Neutrophil (primary cell): ENCODE measurements at regions not wholly inside any gene's neighbourhood (a gene's known extent, or its start where the extent isn't known, plus 50 kb on each side); places are given as distances from the start of the nearest gene placed in this dataset.

Experiments
- H3K27ac ChIP-seq: fragments of 200-600 bp; sonication (generic); 2 replicates; pipeline ENCODE4 v1.5.1; 2016; ENCODE audit warnings: mild to moderate bottlenecking, moderate library complexity
- H3K27me3 ChIP-seq: fragments of 200-600 bp; sonication (generic); 2 replicates; pipeline ENCODE4 v1.6.0; 2016; ENCODE audit warnings: mild to moderate bottlenecking
- H3K36me3 ChIP-seq: fragments of 200-600 bp; sonication (generic); 2 replicates; pipeline ENCODE4 v1.5.1; 2017
- H3K4me1 ChIP-seq, 2 experiments: fragments of 200-600 bp in 1 of 2; sonication (generic) in 1 of 2; 1 replicate in 1 of 2; 2 replicates in 1 of 2; pipeline versions ENCODE4 v1.5.1 to v1.6.1; 2013 to 2016; ENCODE audit warnings: low read depth in 1 of 2, low read length in 1 of 2, mild to moderate bottlenecking in 1 of 2, moderate library complexity in 1 of 2; ENCODE audit not compliant: control insufficient read depth in 1 of 2, insufficient read depth in 1 of 2
- H3K4me3 ChIP-seq, 2 experiments: fragments of 200-600 bp in 1 of 2; sonication (generic) in 1 of 2; 1 replicate in 1 of 2; 2 replicates in 1 of 2; pipeline ENCODE4 v1.5.1; 2013 to 2016; ENCODE audit warnings: low read depth in 1 of 2, low read length in 1 of 2, mild to moderate bottlenecking in 1 of 2, moderate library complexity in 1 of 2
- H3K9me3 ChIP-seq: fragments of 200-600 bp; sonication (generic); 2 replicates; pipeline ENCODE4 v1.5.1; 2016
- CTCF ChIP-seq: fragments of 200-600 bp; sonication (generic); IDR thresholded peaks from 2 replicates; pipeline ENCODE4 v1.5.1; 2016; ENCODE audit warnings: antibody characterized with exemption

DNA sequence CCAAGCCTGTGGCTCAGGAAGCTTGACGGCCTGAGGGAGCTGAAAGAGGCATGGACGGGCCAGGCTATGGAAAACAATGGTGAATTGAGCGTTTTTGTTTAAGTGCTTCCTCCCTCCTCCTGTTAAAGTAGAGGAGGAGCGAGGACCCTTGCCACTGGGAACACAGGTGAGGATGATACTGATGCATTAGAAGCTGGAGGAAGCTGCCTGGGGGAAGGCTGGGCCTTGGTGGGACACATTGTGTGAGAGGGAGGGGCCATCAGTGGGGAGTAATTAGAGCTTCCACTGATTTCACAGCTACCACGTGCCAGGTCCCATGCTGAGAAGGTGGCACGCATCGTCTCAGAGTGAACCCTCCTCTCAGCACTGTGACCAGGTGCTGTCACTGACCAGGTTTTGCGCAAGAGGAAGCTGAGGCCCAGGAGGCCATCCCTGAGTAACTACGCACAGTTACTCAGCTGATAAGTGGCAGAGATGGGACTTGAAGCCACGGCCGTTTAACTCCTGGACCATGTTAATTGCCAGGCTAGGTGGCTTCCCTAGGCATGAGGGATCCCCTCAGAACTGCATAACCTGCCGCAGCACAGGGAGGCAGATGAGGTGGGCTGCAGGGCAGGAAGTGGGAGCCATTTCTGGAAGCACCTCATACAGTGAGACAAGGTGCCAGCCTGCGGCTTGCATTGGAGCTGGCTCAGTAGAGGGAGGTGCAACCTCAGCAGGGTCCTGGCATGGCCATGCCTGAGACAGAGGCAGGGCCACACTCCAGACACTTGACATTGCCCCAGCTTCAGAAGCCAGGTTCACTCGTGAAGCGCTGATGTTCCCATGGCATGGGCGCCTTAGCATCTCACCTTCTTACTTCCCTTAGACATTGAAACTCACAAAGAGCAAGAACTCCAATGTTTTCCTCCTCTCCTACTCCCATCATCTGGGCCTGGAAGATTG is 195.3 kb upstream of the MVB12B start:
- TF ChIP-seq CTCF, result no peak
- no peaks in the 10 kb centered on the region for H3K4me1 ChIP-seq
- H3K27me3 ChIP-seq, result peaks cover 34% of the 10 kb centered on the region
- no peak overlapping the region for H3K27ac ChIP-seq
- H3K36me3 ChIP-seq, result no peaks in the 10 kb centered on the region
- H3K9me3 ChIP-seq, result no peaks in the 10 kb centered on the region
- H3K4me3 ChIP-seq, result no peak overlapping the region

- Histone ChIP-seq H3K4me1 (no peaks in the 10 kb centered on the region), H3K4me3 (no peak overlapping the region), H3K27me3 (peaks cover 29% of the 10 kb centered on the region), H3K36me3 (no peaks in the 10 kb centered on the region), H3K27ac (no peak overlapping the region), H3K9me3 (no peaks in the 10 kb centered on the region)
- TF ChIP-seq CTCF, result no peak
Measured at GRCh38 chr9:126132746-126133145, 193.9 kb upstream of the MVB12B start.

- no peaks in the 10 kb centered on the region for H3K36me3 ChIP-seq
- H3K4me1 ChIP-seq, result no peaks in the 10 kb centered on the region
- no peak overlapping the region for H3K27ac ChIP-seq
- H3K9me3 ChIP-seq, result no peaks in the 10 kb centered on the region
- peaks cover 58% of the 10 kb centered on the region for H3K27me3 ChIP-seq
- no peak overlapping the region for H3K4me3 ChIP-seq
- no peak for TF ChIP-seq CTCF
Measured at GRCh38 chr9:126144196-126144595, 182.4 kb upstream of the MVB12B start.

DNA sequence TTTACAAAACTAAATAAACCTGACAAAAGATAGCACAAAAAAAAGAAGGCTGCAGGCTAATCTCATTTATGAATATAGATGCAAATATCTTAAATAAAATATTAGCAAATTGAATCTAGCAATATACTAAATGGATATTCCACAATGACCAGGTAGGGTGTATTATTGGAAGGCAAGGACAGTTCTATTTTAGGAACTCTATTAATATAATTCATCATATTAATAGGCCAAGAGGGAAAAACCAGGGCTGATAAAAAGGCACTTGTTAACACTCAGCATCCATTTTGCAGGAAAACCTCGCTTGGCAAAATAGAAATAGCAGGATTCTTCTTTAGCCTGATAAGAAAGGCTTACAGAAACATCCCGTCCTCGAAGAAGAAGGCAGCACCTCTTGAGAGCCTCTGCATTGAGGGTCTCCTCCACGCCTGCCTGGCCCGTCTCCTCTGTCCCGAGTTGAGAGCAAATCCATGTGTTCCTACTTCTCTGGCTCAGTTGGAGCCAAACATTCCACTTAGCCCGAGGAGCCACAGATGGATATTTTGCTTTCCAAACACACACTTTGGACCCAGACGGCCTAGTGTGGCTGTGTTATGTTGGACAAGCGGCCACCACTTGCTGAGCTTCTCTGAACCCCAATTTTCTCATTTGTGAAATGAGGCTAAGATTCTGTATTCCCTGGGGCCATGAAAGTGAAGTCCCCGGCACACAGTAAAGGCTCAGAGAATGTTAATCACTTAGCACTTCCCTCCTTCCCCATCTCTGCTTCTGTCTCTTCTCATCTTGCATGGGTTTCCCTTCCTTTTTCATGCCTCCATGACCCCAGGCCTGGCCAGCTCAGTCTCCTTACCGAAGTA is 181.8 kb upstream of the MVB12B start:
- no peak overlapping the region for H3K27ac ChIP-seq
- no peaks in the 10 kb centered on the region for H3K36me3 ChIP-seq
- H3K4me3 ChIP-seq, result no peak overlapping the region
- H3K9me3 ChIP-seq, result no peaks in the 10 kb centered on the region
- TF ChIP-seq CTCF, result no peak
- H3K27me3 ChIP-seq, result peaks cover 58% of the 10 kb centered on the region
- H3K4me1 ChIP-seq, result no peaks in the 10 kb centered on the region

DNA sequence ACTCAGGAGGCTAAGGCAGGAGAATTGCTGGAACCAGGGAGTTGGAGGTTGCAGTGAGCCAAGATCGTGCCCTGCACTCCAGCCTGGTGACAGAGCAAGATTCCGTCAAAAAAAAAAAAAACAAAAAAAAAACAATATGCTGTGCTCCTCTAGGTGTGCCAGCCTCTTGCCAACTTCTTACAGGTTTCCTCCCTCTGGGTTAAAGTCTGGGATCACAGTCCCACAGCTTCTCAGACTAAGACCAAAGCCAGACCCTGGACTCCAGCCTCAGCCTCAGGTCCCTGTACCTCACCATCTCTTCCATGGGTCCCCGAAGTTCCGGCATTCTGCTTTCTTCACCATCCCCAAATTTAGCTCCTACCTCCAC is 180.8 kb upstream of the MVB12B start:
- no peak for TF ChIP-seq CTCF
- no peak overlapping the region for H3K4me3 ChIP-seq
- no peaks in the 10 kb centered on the region for H3K36me3 ChIP-seq
- H3K27me3 ChIP-seq, result peaks cover 55% of the 10 kb centered on the region
- H3K9me3 ChIP-seq, result no peaks in the 10 kb centered on the region
- H3K27ac ChIP-seq, result no peak overlapping the region
- no peaks in the 10 kb centered on the region for H3K4me1 ChIP-seq
